ENCODE measurements at regions not wholly inside any gene's neighbourhood (a gene's known extent, or its start where the extent isn't known, plus 50 kb on each side); places are given as distances from the start of the nearest gene placed in this dataset.

DNA sequence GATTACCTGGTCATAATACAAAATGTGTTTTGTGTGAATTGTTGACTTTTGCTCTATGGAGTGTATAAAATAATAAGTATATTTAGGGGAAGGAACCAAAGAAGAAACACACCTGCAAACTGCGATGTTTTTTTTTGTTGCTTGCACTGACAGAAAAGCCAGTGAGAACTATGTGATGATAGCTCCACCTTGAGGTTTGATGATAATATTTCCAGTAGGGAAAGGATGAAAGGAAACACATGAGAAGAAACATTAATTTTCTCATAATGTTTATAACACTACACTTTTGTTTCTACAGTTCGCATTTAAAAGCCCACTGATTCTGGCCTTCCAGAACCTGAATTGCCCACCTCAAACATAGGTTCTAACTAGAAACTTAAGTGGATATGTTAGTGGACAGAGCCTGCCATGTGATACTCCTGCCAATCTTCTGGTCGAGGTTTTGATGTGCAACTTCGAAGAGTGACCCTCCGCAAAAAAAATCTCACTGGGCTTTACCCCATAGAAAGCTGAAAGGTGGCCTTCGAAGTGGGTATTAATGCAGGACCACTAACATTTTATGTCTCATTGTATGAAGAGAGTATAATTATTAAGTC, 476.4 kb upstream of the SPHKAP start:
- intact Hi-C loops (cut with DNase I), result no loop called here
- H3K27me3 ChIP-seq, result no peaks in the 10 kb centered on the region
- no peak for TF ChIP-seq EP300 (IDR thresholded peaks at IDR 0.05)
- TF ChIP-seq, protein P1, sequence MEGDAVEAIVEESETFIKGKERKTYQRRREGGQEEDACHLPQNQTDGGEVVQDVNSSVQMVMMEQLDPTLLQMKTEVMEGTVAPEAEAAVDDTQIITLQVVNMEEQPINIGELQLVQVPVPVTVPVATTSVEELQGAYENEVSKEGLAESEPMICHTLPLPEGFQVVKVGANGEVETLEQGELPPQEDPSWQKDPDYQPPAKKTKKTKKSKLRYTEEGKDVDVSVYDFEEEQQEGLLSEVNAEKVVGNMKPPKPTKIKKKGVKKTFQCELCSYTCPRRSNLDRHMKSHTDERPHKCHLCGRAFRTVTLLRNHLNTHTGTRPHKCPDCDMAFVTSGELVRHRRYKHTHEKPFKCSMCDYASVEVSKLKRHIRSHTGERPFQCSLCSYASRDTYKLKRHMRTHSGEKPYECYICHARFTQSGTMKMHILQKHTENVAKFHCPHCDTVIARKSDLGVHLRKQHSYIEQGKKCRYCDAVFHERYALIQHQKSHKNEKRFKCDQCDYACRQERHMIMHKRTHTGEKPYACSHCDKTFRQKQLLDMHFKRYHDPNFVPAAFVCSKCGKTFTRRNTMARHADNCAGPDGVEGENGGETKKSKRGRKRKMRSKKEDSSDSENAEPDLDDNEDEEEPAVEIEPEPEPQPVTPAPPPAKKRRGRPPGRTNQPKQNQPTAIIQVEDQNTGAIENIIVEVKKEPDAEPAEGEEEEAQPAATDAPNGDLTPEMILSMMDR (IDR thresholded peaks at IDR 0.05), result peak in 1 of 4 experiments; percentile 11
- WGBS, 2 donors, result 36 to 61% methylated on average over 6 of the region's 6 CpGs
- no peak overlapping the region for H3K27ac ChIP-seq
- DNase-seq, result no peak
- no peak overlapping the region for H3K4me3 ChIP-seq
- no peaks in the 10 kb centered on the region for H3K9me3 ChIP-seq
- H3K36me3 ChIP-seq, result no peaks in the 10 kb centered on the region
- H3K4me1 ChIP-seq, result no peaks in the 10 kb centered on the region

DNA sequence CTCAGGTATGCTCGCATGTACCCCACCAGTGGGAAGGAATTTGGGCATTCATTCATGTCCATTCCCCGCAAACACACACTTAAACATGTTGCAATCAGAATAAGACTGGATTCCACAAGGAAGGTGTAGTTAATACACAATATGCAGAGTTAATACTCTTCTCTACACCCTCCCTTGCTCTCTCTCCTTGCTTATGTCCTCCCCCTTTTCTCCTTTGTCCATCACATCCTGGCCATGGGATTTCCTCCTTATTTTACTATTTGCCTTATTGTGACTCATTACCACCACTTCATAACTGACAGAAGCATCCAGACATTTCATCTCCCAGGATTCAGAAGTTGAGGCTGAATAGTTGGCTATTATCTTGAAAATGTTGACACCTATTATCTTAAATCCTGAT, 473.8 kb upstream of the SPHKAP start:
- Histone ChIP-seq H3K27ac (no peak overlapping the region), H3K4me1 (no peaks in the 10 kb centered on the region), H3K36me3 (no peaks in the 10 kb centered on the region), H3K27me3 (no peaks in the 10 kb centered on the region), H3K9me3 (no peaks in the 10 kb centered on the region), H3K4me3 (no peak overlapping the region)
- 93 to 94% methylated on average over 2 of the region's 2 CpGs for WGBS, 2 donors
- intact Hi-C loops (cut with DNase I), result no loop called here
- TF ChIP-seq EP300 (IDR thresholded peaks at IDR 0.05) (no peak), POLR2A (IDR thresholded peaks at IDR 0.05) (no peak)
- TF ChIP-seq, protein P1 (IDR thresholded peaks at IDR 0.05), result no peak
- no peak for DNase-seq

DNA sequence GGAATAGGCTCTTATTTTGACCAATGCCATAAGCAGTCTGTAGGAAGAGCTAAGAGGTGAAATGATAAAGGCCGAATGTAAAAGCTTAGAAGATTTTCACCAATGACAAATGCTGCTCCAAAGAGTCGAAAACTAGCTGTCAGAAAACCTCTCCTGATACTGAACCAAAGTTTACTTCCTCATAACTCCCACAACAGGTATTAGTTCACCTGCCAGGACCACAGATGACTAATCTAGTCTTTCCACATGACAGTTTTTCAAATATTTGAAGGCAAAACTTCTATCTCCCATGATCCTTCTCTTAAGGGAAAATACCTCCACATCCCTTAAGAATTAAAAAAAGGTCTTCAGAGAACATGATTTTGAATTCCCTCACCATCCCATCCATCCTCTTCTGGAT, 473.2 kb upstream of the SPHKAP start:
- no peaks in the 10 kb centered on the region for H3K36me3 ChIP-seq
- no peak for DNase-seq
- 82 to 92% methylated on average over 2 of the region's 2 CpGs for WGBS, 2 donors
- H3K9me3 ChIP-seq, result no peaks in the 10 kb centered on the region
- no peak overlapping the region for H3K27ac ChIP-seq
- TF ChIP-seq EP300 (IDR thresholded peaks at IDR 0.05) (no peak), POLR2AphosphoS5 (IDR thresholded peaks at IDR 0.05) (no peak), POLR2A (IDR thresholded peaks at IDR 0.05) (no peak)
- TF ChIP-seq, protein P1 (IDR thresholded peaks at IDR 0.05), result no peak
- intact Hi-C loops (cut with DNase I), result no loop called here
- no peaks in the 10 kb centered on the region for H3K27me3 ChIP-seq
- no peaks in the 10 kb centered on the region for H3K4me1 ChIP-seq
- no peak overlapping the region for H3K4me3 ChIP-seq

DNA sequence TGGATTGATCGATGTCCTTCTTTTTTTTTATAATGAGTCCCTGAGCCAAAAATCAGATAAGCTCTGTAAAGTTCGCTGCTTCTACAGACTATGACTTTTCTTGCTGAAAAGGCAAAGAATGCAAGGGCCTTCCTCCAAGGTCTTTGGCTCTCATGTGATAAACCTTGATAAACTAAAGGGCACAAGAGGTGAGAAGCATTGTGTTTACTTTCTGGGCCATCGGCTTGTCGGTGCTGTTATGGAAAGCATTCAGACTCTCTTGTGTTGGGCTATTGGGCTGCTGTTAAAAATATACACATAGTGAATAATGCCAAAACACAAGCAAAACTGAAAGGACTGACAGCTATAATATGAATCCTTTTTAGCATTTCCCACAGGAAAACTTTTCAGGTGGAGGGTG, 472.4 kb upstream of the SPHKAP start:
- no peak for TF ChIP-seq POLR2AphosphoS5 (IDR thresholded peaks at IDR 0.05)
- no peak for TF ChIP-seq POLR2A (IDR thresholded peaks at IDR 0.05)
- TF ChIP-seq, protein P1 (IDR thresholded peaks at IDR 0.05), result no peak
- no peak for TF ChIP-seq EP300 (IDR thresholded peaks at IDR 0.05)
- intact Hi-C loops (cut with DNase I), result no loop called here
- Histone ChIP-seq H3K9me3 (no peaks in the 10 kb centered on the region), H3K4me3 (no peak overlapping the region), H3K4me1 (no peaks in the 10 kb centered on the region), H3K27ac (no peak overlapping the region), H3K27me3 (no peaks in the 10 kb centered on the region), H3K36me3 (no peaks in the 10 kb centered on the region)
- WGBS, 2 donors, result 81 to 84% methylated on average over 4 of the region's 4 CpGs
- DNase-seq, result no peak

DNA sequence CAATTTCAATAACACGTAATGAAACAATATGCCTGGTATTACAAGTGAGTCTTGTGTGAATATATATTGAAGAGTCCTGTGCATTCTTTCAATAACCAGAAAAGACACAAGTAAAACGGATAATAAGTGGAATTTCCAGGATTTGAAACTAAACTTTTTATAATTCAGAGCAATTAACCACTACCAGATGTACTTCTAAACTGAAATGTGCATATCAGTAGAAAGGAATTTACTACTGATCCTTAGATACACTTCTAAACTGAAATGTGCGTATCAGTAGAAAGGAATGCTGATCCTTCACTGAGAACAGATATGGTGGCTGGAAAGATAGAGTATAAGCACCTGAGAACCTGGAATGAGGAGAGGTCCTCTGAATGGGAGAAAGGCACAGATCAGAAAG, 470.9 kb upstream of the SPHKAP start:
- H3K27me3 ChIP-seq, result no peaks in the 10 kb centered on the region
- H3K36me3 ChIP-seq, result no peaks in the 10 kb centered on the region
- H3K4me3 ChIP-seq, result no peak overlapping the region
- no peak overlapping the region for H3K27ac ChIP-seq
- intact Hi-C loops (cut with DNase I), result no loop called here
- no peak for DNase-seq
- no peaks in the 10 kb centered on the region for H3K9me3 ChIP-seq
- H3K4me1 ChIP-seq, result no peaks in the 10 kb centered on the region
- no peak for TF ChIP-seq POLR2A (IDR thresholded peaks at IDR 0.05)
- no peak for TF ChIP-seq EP300 (IDR thresholded peaks at IDR 0.05)
- TF ChIP-seq, protein P1 (IDR thresholded peaks at IDR 0.05), result no peak
- no peak for TF ChIP-seq POLR2AphosphoS5 (IDR thresholded peaks at IDR 0.05)
- WGBS, 2 donors, result 71 to 83% methylated on average over 3 of the region's 3 CpGs

Data from sigmoid colon (tissue), 6 donors.